GM21825 (cell line): ENCODE measurements at regions not wholly inside any gene's neighbourhood (a gene's known extent, or its start where the extent isn't known, plus 50 kb on each side); places are given as distances from the start of the nearest gene placed in this dataset.

Source experiments
- ATAC-seq: cut with Tn5 transposase; IDR thresholded peaks from one replicate; pipeline ENCODE4 v1.9.1; 2021; ENCODE audit warnings: mild to moderate bottlenecking, moderate library complexity; ENCODE audit not compliant: unreplicated experiment

- ATAC-seq, result no peak
Measured at GRCh38 chr13:73428137-73428536, 369.3 kb downstream of the KLF5 start.

GRCh38 chr13:73422973-73423372, 364.2 kb downstream of the KLF5 start:
- no peak for ATAC-seq

GRCh38 chr13:73421310-73421912, 362.6 kb downstream of the KLF5 start:
- ATAC-seq, result no peak

GRCh38 chr13:73419186-73419585, 360.4 kb downstream of the KLF5 start:
- ATAC-seq, result no peak

GRCh38 chr13:73417012-73417615, 358.3 kb downstream of the KLF5 start:
- ATAC-seq, result no peak

GRCh38 chr13:73416093-73416492, 357.3 kb downstream of the KLF5 start:
- ATAC-seq, result no peak

GRCh38 chr13:73413656-73414055, 354.9 kb downstream of the KLF5 start:
- no peak for ATAC-seq

GRCh38 chr13:73412933-73413332, 354.1 kb downstream of the KLF5 start:
- ATAC-seq, result no peak

- ATAC-seq, result no peak
Measured at GRCh38 chr13:73411067-73411809, 352.4 kb downstream of the KLF5 start.

- no peak for ATAC-seq
Measured at GRCh38 chr13:73406454-73406853, 347.6 kb downstream of the KLF5 start.

GRCh38 chr13:73404581-73404980, 345.8 kb downstream of the KLF5 start:
- ATAC-seq, result no peak

GRCh38 chr13:73403355-73404120, 344.7 kb downstream of the KLF5 start:
- no peak for ATAC-seq

- ATAC-seq, result no peak
Measured at GRCh38 chr13:73401769-73402168, 343.0 kb downstream of the KLF5 start.

- ATAC-seq, result no peak
Measured at GRCh38 chr13:73399347-73400216, 340.8 kb downstream of the KLF5 start.

GRCh38 chr13:73397496-73398305, 338.9 kb downstream of the KLF5 start:
- ATAC-seq, result no peak

- ATAC-seq, result no peak
Measured at GRCh38 chr13:73394066-73394465, 335.3 kb downstream of the KLF5 start.

- ATAC-seq, result no peak
Measured at GRCh38 chr13:73390100-73390499, 331.3 kb downstream of the KLF5 start.

- ATAC-seq, result no peak
Measured at GRCh38 chr13:73388586-73388985, 329.8 kb downstream of the KLF5 start.

- no peak for ATAC-seq
Measured at GRCh38 chr13:73387318-73387717, 328.5 kb downstream of the KLF5 start.

GRCh38 chr13:73385848-73386247, 327.0 kb downstream of the KLF5 start:
- no peak for ATAC-seq
